Bronchial epithelial cell (primary cell): ENCODE measurements at regions not wholly inside any gene's neighbourhood (a gene's known extent, or its start where the extent isn't known, plus 50 kb on each side); places are given as distances from the start of the nearest gene placed in this dataset.

Experiments used
- DNase-seq: peaks from one replicate; pipeline ENCODE4 v3.0.0-alpha.2; 2010; ENCODE audit warnings: low read depth
- FAIRE-seq: peaks from 2 replicates; lab custom pipeline; 2011; peaks lifted over from hg19 to GRCh38; lab: Jason Lieb, UNC
- H3K27me3 ChIP-seq: 2 replicates; pipeline ENCODE4 v1.5.1; 2011; ENCODE audit warnings: low read length; ENCODE audit not compliant: control insufficient read depth, insufficient read depth
- H3K36me3 ChIP-seq: 2 replicates; pipeline ENCODE4 v1.5.1; 2011; ENCODE audit warnings: low read length; ENCODE audit not compliant: control insufficient read depth, insufficient read depth
- H3K4me3 ChIP-seq: 2 replicates; pipeline ENCODE4 v1.5.1; 2011; ENCODE audit warnings: mild to moderate bottlenecking, low read depth, low read length, control low read depth
- TF ChIP-seq, protein P1 (sequence below): IDR thresholded peaks from 2 replicates; pipeline ENCODE4 v1.5.1; 2011; ENCODE audit warnings: mild to moderate bottlenecking, moderate library complexity, low read length, control low read depth, inconsistent platforms; ENCODE audit not compliant: insufficient read depth, severe bottlenecking

- Histone ChIP-seq H3K27me3 (no peaks in the 10 kb centered on the region), H3K4me3 (no peak overlapping the region), H3K36me3 (no peaks in the 10 kb centered on the region)
- no peak for FAIRE-seq
- no peak for DNase-seq
- TF ChIP-seq, protein P1, sequence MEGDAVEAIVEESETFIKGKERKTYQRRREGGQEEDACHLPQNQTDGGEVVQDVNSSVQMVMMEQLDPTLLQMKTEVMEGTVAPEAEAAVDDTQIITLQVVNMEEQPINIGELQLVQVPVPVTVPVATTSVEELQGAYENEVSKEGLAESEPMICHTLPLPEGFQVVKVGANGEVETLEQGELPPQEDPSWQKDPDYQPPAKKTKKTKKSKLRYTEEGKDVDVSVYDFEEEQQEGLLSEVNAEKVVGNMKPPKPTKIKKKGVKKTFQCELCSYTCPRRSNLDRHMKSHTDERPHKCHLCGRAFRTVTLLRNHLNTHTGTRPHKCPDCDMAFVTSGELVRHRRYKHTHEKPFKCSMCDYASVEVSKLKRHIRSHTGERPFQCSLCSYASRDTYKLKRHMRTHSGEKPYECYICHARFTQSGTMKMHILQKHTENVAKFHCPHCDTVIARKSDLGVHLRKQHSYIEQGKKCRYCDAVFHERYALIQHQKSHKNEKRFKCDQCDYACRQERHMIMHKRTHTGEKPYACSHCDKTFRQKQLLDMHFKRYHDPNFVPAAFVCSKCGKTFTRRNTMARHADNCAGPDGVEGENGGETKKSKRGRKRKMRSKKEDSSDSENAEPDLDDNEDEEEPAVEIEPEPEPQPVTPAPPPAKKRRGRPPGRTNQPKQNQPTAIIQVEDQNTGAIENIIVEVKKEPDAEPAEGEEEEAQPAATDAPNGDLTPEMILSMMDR: no peak
Observed at GRCh38 chr5:143573568-143574170, 170.2 kb upstream of the NR3C1 start.

GRCh38 chr5:143572671-143573070, 169.2 kb upstream of the NR3C1 start:
- FAIRE-seq: no peak
- TF ChIP-seq, protein P1: no peak

GRCh38 chr5:143571642-143572624, 168.4 kb upstream of the NR3C1 start:
- TF ChIP-seq, protein P1: no peak
- no peaks in the 10 kb centered on the region for H3K36me3 ChIP-seq
- FAIRE-seq (no peak), DNase-seq (no peak)
- H3K4me3 ChIP-seq: no peak overlapping the region
- no peaks in the 10 kb centered on the region for H3K27me3 ChIP-seq

More at GRCh38 chr5:143572671-143573070, 169.2 kb upstream of the NR3C1 start:
- Histone ChIP-seq H3K36me3 (no peaks in the 10 kb centered on the region), H3K27me3 (no peaks in the 10 kb centered on the region), H3K4me3 (no peak overlapping the region)
- DNase-seq: no peak

GRCh38 chr5:143570989-143571388, 167.5 kb upstream of the NR3C1 start:
- Histone ChIP-seq H3K36me3 (no peaks in the 10 kb centered on the region), H3K4me3 (no peak overlapping the region), H3K27me3 (no peaks in the 10 kb centered on the region)
- DNase-seq (no peak), FAIRE-seq (no peak)
- TF ChIP-seq, protein P1: no peak

DNA sequence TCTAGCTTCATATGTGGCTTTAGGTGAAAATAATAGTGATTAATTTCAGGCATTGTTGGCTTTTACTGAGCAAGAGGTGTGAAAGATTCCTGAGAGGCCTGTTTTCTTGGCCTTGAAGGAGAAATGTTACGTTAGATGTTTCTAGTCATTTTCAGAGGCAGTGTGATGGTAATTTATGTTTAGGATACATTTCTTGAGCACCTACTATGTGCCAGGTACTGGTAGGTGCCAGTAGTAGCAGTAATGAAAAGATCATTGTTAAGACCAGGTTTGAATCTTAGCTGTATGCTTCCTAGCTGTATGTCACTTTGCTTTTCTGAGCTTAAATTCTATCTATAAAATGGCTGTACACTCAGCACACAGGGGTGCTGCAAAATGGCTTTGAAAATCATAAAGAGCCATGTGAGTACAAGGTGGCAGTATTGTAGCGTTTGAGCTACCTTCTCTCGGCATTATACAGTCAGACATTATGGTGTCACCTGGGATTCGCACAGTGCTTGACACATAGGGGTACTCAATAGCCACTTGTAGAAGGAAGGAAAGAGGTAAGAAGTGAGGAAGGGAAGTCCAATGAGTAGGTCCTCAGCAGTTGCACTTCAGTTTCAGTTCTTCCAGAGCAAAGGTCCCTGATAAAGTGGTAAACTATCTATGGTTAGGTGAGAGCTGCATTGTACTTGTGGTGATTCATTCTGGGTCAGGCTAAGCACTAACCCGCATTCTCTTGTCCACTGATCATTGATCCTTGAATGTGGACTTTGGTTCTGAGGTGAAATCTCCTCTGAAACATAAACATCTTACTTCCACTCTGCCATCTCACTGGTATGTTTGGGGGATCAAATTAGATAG, 166.5 kb upstream of the NR3C1 start:
- FAIRE-seq (no peak), DNase-seq (no peak)
- no peaks in the 10 kb centered on the region for H3K27me3 ChIP-seq
- H3K36me3 ChIP-seq: no peaks in the 10 kb centered on the region
- no peak overlapping the region for H3K4me3 ChIP-seq
- TF ChIP-seq, protein P1: no peak
